ENCODE measurements at regions not wholly inside any gene's neighbourhood (a gene's known extent, or its start where the extent isn't known, plus 50 kb on each side); places are given as distances from the start of the nearest gene placed in this dataset.

DNA sequence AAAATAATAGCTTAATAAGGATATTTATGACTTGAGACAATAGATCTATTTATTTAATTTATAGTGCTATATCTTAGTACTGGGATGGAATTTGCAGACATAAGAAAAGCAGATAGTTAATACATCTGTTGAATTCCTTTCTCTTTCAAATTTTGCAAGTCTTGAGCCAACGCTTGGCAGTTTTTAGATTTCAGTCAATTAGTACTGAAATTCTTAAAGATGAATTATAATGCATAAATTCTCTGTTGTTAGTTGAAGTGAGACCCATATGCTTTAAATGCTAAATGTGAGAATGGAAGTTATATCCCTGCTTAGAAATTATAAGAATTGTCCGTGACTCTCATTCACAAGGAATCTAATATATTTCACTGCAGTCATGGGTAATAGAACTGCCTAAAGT lies 225.1 kb upstream of the ADGRB3 start:
- Histone ChIP-seq H3K4me1 (ENCODE audit: control insufficient read depth, insufficient read depth, low read length) (no peaks in the 10 kb centered on the region), H3K9me3 (ENCODE audit: control insufficient read depth, insufficient read depth, low read depth, low read length) (no peaks in the 10 kb centered on the region), H3K4me3 (ENCODE audit: low read depth, low read length) (no peak overlapping the region), H3K27ac (ENCODE audit: extremely low read depth, low read depth, low read length) (no peak overlapping the region), H3K36me3 (ENCODE audit: control insufficient read depth in 2 of 2, insufficient read depth in 1 of 2, low read length in 2 of 2) (no peaks in the 10 kb centered on the region)
- ChIA-PET POLR2A (no interaction called here), CTCF (interaction anchor here (0.6 to 0.8 kb wide), 2 partner anchors 10 to 87 kb away, joined by 3 read pairs; no protein-coding TSS in a partner anchor)
- TF ChIP-seq GLI2 (tag by site-specific recombination; IDR thresholded peaks at IDR 0.05; ENCODE audit: borderline replicate concordance, low read depth): no peak

GRCh38 chr6:68400396-68400795 lies 234.7 kb upstream of the ADGRB3 start:
- CTCF ChIA-PET: interaction anchor here (0.7 to 1.2 kb wide), 3 partner anchors 9 to 63 kb away, joined by 3 to 4 read pairs (median 3); no protein-coding TSS in a partner anchor
- H3K4me1 ChIP-seq (ENCODE audit: control insufficient read depth, insufficient read depth, low read length): no peaks in the 10 kb centered on the region
- no peaks in the 10 kb centered on the region for H3K36me3 ChIP-seq (ENCODE audit: control insufficient read depth in 2 of 2, insufficient read depth in 1 of 2, low read length in 2 of 2)

DNA sequence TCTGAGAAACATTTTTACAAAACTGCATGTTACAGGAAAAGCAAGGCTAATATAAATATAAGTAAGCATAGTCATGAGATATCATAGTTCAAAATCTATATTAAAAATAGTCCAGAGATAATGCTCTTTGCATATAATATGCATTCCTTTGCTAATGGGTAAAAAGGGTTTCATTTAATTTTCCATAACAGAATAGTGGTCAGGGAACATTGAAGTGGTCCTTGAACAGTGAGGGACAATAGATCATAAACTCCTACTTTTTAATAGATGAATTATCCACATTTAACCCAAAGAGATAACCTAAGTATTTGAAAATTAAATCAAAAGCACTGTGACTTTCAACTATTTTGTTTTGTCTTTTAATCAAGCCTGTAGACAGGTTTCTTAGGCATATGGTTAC lies 243.1 kb upstream of the ADGRB3 start:
- CTCF ChIA-PET: no interaction called here
- TF ChIP-seq ZNF221 (tag by site-specific recombination; IDR thresholded peaks at IDR 0.05; ENCODE audit: borderline replicate concordance): no peak
- no peak for TF ChIP-seq FEZF1 (tag by site-specific recombination; IDR thresholded peaks at IDR 0.05)
- no peak for TF ChIP-seq ZEB2 (tag by site-specific recombination; IDR thresholded peaks at IDR 0.05)
- TF ChIP-seq ZNF426 (tag by site-specific recombination; IDR thresholded peaks at IDR 0.05): no peak
- TF ChIP-seq, protein P1, sequence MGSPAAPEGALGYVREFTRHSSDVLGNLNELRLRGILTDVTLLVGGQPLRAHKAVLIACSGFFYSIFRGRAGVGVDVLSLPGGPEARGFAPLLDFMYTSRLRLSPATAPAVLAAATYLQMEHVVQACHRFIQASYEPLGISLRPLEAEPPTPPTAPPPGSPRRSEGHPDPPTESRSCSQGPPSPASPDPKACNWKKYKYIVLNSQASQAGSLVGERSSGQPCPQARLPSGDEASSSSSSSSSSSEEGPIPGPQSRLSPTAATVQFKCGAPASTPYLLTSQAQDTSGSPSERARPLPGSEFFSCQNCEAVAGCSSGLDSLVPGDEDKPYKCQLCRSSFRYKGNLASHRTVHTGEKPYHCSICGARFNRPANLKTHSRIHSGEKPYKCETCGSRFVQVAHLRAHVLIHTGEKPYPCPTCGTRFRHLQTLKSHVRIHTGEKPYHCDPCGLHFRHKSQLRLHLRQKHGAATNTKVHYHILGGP (tag by site-specific recombination; IDR thresholded peaks at IDR 0.05): no peak
- TF ChIP-seq REPIN1 (tag by site-specific recombination; IDR thresholded peaks at IDR 0.05; ENCODE audit: low read depth): no peak
- no peak for TF ChIP-seq ZNF146 (tag by site-specific recombination; IDR thresholded peaks at IDR 0.05)
- no peak for TF ChIP-seq ZNF624 (tag by site-specific recombination; IDR thresholded peaks at IDR 0.05)
- no peak for TF ChIP-seq ZNF223 (tag by site-specific recombination; IDR thresholded peaks at IDR 0.05)
- no peaks in the 10 kb centered on the region for H3K36me3 ChIP-seq (ENCODE audit: control insufficient read depth in 2 of 2, insufficient read depth in 1 of 2, low read length in 2 of 2)
- POLR2A ChIA-PET: no interaction called here
- H3K4me3 ChIP-seq (ENCODE audit: low read depth, low read length): no peak overlapping the region
- H3K27ac ChIP-seq (ENCODE audit: extremely low read depth, low read depth, low read length): no peak overlapping the region
- no peaks in the 10 kb centered on the region for H3K4me1 ChIP-seq (ENCODE audit: control insufficient read depth, insufficient read depth, low read length)
- H3K9me3 ChIP-seq (ENCODE audit: control insufficient read depth, insufficient read depth, low read depth, low read length): no peaks in the 10 kb centered on the region

More at GRCh38 chr6:68400396-68400795, 234.7 kb upstream of the ADGRB3 start:
- POLR2A ChIA-PET: no interaction called here
- H3K27ac ChIP-seq (ENCODE audit: extremely low read depth, low read depth, low read length): no peak overlapping the region
- H3K9me3 ChIP-seq (ENCODE audit: control insufficient read depth, insufficient read depth, low read depth, low read length): no peaks in the 10 kb centered on the region
- TF ChIP-seq SALL2 (tag by site-specific recombination; IDR thresholded peaks at IDR 0.05; ENCODE audit: borderline replicate concordance): no peak
- no peak for TF ChIP-seq ZNF280D (tag by site-specific recombination; IDR thresholded peaks at IDR 0.05)
- no peak for TF ChIP-seq ZNF768 (tag by site-specific recombination; IDR thresholded peaks at IDR 0.05)
- no peak for TF ChIP-seq ZNF350 (tag by site-specific recombination; IDR thresholded peaks at IDR 0.05)
- no peak for TF ChIP-seq ZNF785 (tag by site-specific recombination; IDR thresholded peaks at IDR 0.05)
- TF ChIP-seq ZNF248 (tag by site-specific recombination; IDR thresholded peaks at IDR 0.05): no peak
- TF ChIP-seq ZNF791 (tag by site-specific recombination; IDR thresholded peaks at IDR 0.05): no peak
- no peak for TF ChIP-seq HOXA7 (CRISPR knock-in tag; IDR thresholded peaks at IDR 0.05; ENCODE audit: borderline replicate concordance)
- TF ChIP-seq ZNF571 (tag by site-specific recombination; IDR thresholded peaks at IDR 0.05): no peak
- no peak for TF ChIP-seq ZBTB26 (tag by site-specific recombination; optimal IDR thresholded peaks at IDR 0.05)
- TF ChIP-seq ZNF112 (tag by site-specific recombination; IDR thresholded peaks at IDR 0.05): no peak
- TF ChIP-seq ZNF132 (tag by site-specific recombination; IDR thresholded peaks at IDR 0.05; ENCODE audit: borderline replicate concordance): no peak
- no peak for TF ChIP-seq ZNF37A (tag by site-specific recombination; IDR thresholded peaks at IDR 0.05)
- TF ChIP-seq ZNF549 (tag by site-specific recombination; IDR thresholded peaks at IDR 0.05): no peak
- TF ChIP-seq ZNF560 (tag by site-specific recombination; IDR thresholded peaks at IDR 0.05; ENCODE audit: borderline replicate concordance): no peak
- TF ChIP-seq ZBTB21 (tag by site-specific recombination; IDR thresholded peaks at IDR 0.05): no peak
- no peak overlapping the region for H3K4me3 ChIP-seq (ENCODE audit: low read depth, low read length)

Data from HEK293 (cell line).